ENCODE measurements at regions not wholly inside any gene's neighbourhood (a gene's known extent, or its start where the extent isn't known, plus 50 kb on each side); places are given as distances from the start of the nearest gene placed in this dataset.

GRCh38 chr5:173438951-173439350, 110.7 kb upstream of the STC2 start:
- TF ChIP-seq CTCF (IDR thresholded peaks at IDR 0.05): no peak
- ATAC-seq: no peak

GRCh38 chr5:173435447-173435846, 107.2 kb upstream of the STC2 start:
- WGBS (ENCODE audit: insufficient coverage): 65% methylated on average over 15 of the region's 15 CpGs

More at GRCh38 chr5:173438951-173439350, 110.7 kb upstream of the STC2 start:
- Histone ChIP-seq H3K27me3 (ENCODE audit: control insufficient read depth, insufficient read depth, low read length) (no peaks in the 10 kb centered on the region), H3K27ac (ENCODE audit: low read length) (no peak overlapping the region), H3K4me1 (ENCODE audit: control insufficient read depth, insufficient read depth, low read length) (no peaks in the 10 kb centered on the region), H3K36me3 (ENCODE audit: control insufficient read depth, insufficient read depth, low read length) (no peaks in the 10 kb centered on the region), H3K4me3 (ENCODE audit: low read length) (no peak overlapping the region), H3K9me3 (ENCODE audit: control insufficient read depth, insufficient read depth, low read length) (no peaks in the 10 kb centered on the region)
- no peak for DNase-seq
- no peaks in the 10 kb centered on the region for H3K4me1 Mint-ChIP-seq
- H3K4me3 Mint-ChIP-seq: no peak overlapping the region
- peaks cover 6 to 8% of the 10 kb centered on the region in 2 donors for H3K27me3 Mint-ChIP-seq (ENCODE audit: low read depth in 2 of 2)
- intact Hi-C loops (cut with micrococcal nuclease): no loop called here
- H3K9me3 Mint-ChIP-seq: no peaks in the 10 kb centered on the region
- H3K27ac Mint-ChIP-seq: no peak overlapping the region
- 89% methylated on average over 1 of the region's 1 CpG for WGBS (ENCODE audit: insufficient coverage)
- no peaks in the 10 kb centered on the region for H3K36me3 Mint-ChIP-seq

GRCh38 chr5:173434270-173434669, 106.1 kb upstream of the STC2 start:
- no peak overlapping the region for H3K4me3 ChIP-seq (ENCODE audit: low read length)

More at GRCh38 chr5:173435447-173435846, 107.2 kb upstream of the STC2 start:
- Histone ChIP-seq H3K9me3 (ENCODE audit: control insufficient read depth, insufficient read depth, low read length) (no peaks in the 10 kb centered on the region), H3K4me3 (ENCODE audit: low read length) (no peak overlapping the region), H3K36me3 (ENCODE audit: control insufficient read depth, insufficient read depth, low read length) (no peaks in the 10 kb centered on the region), H3K27ac (ENCODE audit: low read length) (no peak overlapping the region), H3K4me1 (ENCODE audit: control insufficient read depth, insufficient read depth, low read length) (no peaks in the 10 kb centered on the region), H3K27me3 (ENCODE audit: control insufficient read depth, insufficient read depth, low read length) (no peaks in the 10 kb centered on the region)
- Mint-ChIP-seq H3K4me3 (no peak overlapping the region), H3K4me1 (no peaks in the 10 kb centered on the region), H3K27me3 (ENCODE audit: low read depth in 2 of 2) (peaks cover 2 to 8% of the 10 kb centered on the region in 2 donors), H3K27ac (no peak overlapping the region), H3K9me3 (no peaks in the 10 kb centered on the region), H3K36me3 (no peaks in the 10 kb centered on the region)
- intact Hi-C loops (cut with micrococcal nuclease): no loop called here
- DNase-seq: no peak
- no peak for ATAC-seq
- no peak for TF ChIP-seq CTCF (IDR thresholded peaks at IDR 0.05)

More at GRCh38 chr5:173434270-173434669, 106.1 kb upstream of the STC2 start:
- Histone ChIP-seq H3K9me3 (ENCODE audit: control insufficient read depth, insufficient read depth, low read length) (no peaks in the 10 kb centered on the region), H3K27me3 (ENCODE audit: control insufficient read depth, insufficient read depth, low read length) (no peaks in the 10 kb centered on the region), H3K4me1 (ENCODE audit: control insufficient read depth, insufficient read depth, low read length) (no peaks in the 10 kb centered on the region), H3K27ac (ENCODE audit: low read length) (no peak overlapping the region), H3K36me3 (ENCODE audit: control insufficient read depth, insufficient read depth, low read length) (no peaks in the 10 kb centered on the region)
- Mint-ChIP-seq H3K4me3 (no peak overlapping the region), H3K4me1 (no peaks in the 10 kb centered on the region), H3K9me3 (no peaks in the 10 kb centered on the region), H3K36me3 (no peaks in the 10 kb centered on the region), H3K27ac (no peak overlapping the region), H3K27me3 (ENCODE audit: low read depth in 2 of 2) (peaks cover 2 to 6% of the 10 kb centered on the region in 2 donors)
- 83% methylated on average over 4 of the region's 5 CpGs for WGBS (ENCODE audit: insufficient coverage)
- no peak for TF ChIP-seq CTCF (IDR thresholded peaks at IDR 0.05)
- ATAC-seq (no peak), DNase-seq (no peak)
- intact Hi-C loops (cut with micrococcal nuclease): no loop called here
